Esophagus muscularis mucosa (tissue), 4 donors: ENCODE measurements at regions not wholly inside any gene's neighbourhood (a gene's known extent, or its start where the extent isn't known, plus 50 kb on each side); places are given as distances from the start of the nearest gene placed in this dataset.

Experiments
- EP300 ChIP-seq: sonication (generic); formaldehyde crosslinking; IDR thresholded peaks from one replicate; pipeline ENCODE4 v1.6.1; 2017; ENCODE audit warnings: antibody characterized with exemption
- POLR2A ChIP-seq: fragments of 450-650 bp; IDR thresholded peaks from one replicate; pipeline ENCODE4 v1.6.1; 2017; ENCODE audit warnings: antibody characterized with exemption, moderate library complexity, mild to moderate bottlenecking, low read depth
- POLR2AphosphoS5 ChIP-seq, 2 donors: sonication (generic); formaldehyde crosslinking; IDR thresholded peaks; one replicate each; pipeline ENCODE4 v1.6.1; 2017; ENCODE audit warnings: antibody characterized with exemption in 2 of 2
- TF ChIP-seq, protein P1 (sequence below), 3 experiments: fragments of 200-600 bp in 2 of 3; fragments of 450-650 bp in 1 of 3; sonication (generic) in 2 of 3; IDR thresholded peaks; one replicate each; pipeline ENCODE4 v1.5.1; 2017 to 2019; ENCODE audit warnings: antibody characterized with exemption in 3 of 3, mild to moderate bottlenecking in 2 of 3, moderate library complexity in 1 of 3

DNA sequence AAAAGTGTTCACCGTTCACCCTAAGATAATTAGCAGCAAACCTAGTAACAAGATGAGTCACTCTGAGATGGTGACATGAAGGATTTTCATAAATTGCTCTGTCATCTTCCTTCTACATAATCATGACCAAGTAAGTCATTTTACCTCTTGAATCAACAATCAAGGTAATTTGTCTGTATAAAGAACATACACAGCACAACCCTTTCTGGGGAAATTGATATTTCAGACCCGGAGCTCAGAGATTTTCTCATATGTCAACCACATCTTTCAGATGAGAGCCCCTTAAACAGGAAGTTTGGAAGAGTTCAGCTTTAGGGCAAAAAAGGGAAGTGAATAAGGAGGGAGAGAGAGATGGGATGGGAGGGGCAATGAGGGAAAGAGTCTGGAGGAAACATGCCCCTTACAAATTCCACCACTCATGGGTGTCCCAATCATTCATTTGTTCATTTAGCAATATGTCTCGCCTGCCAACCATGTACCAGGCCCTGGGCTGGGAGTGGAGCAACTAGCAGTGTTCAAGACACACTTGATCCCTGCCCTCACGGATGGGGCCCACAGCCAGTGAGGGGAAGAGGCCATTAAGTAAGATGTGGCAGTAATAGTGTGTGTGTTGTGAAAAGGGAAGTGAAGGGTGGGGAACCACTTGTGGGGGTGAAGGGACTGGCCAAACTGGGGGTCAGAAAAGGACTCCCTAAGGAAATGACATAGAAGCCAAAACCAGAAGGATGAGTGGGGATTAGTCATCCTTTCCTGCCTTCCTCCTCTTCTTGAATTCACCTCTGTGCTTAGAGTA is 190.9 kb downstream of the MAFB start:
- TF ChIP-seq, protein P1, sequence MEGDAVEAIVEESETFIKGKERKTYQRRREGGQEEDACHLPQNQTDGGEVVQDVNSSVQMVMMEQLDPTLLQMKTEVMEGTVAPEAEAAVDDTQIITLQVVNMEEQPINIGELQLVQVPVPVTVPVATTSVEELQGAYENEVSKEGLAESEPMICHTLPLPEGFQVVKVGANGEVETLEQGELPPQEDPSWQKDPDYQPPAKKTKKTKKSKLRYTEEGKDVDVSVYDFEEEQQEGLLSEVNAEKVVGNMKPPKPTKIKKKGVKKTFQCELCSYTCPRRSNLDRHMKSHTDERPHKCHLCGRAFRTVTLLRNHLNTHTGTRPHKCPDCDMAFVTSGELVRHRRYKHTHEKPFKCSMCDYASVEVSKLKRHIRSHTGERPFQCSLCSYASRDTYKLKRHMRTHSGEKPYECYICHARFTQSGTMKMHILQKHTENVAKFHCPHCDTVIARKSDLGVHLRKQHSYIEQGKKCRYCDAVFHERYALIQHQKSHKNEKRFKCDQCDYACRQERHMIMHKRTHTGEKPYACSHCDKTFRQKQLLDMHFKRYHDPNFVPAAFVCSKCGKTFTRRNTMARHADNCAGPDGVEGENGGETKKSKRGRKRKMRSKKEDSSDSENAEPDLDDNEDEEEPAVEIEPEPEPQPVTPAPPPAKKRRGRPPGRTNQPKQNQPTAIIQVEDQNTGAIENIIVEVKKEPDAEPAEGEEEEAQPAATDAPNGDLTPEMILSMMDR (IDR thresholded peaks at IDR 0.05), result no peak
- TF ChIP-seq POLR2A (no peak), POLR2AphosphoS5 (IDR thresholded peaks at IDR 0.05) (peak; percentile 12 to 24), EP300 (no peak)
